SK-N-MC (cell line): ENCODE measurements at regions not wholly inside any gene's neighbourhood (a gene's known extent, or its start where the extent isn't known, plus 50 kb on each side); places are given as distances from the start of the nearest gene placed in this dataset.

Experiments
- DNase-seq: peaks from one replicate; pipeline ENCODE4 v3.0.0-alpha.2; 2011; ENCODE audit warnings: low read depth, low spot score
- H3K27ac ChIP-seq: fragments of 200-600 bp; sonication (generic); 2 replicates; pipeline ENCODE4 v1.5.1; 2016; ENCODE audit warnings: mixed run types
- H3K36me3 ChIP-seq: fragments of 200-600 bp; sonication (generic); 2 replicates; pipeline ENCODE4 v1.6.1; 2017; ENCODE audit warnings: antibody characterized with exemption, low read length, mixed read lengths; ENCODE audit not compliant: insufficient read depth
- H3K4me3 ChIP-seq: fragments of 200-600 bp; sonication (generic); 2 replicates; pipeline ENCODE4 v1.5.1; 2016
- H3K9ac ChIP-seq: fragments of 200-600 bp; sonication (generic); 2 replicates; pipeline ENCODE4 v1.8.0; 2017; ENCODE audit warnings: mixed run types, mixed read lengths; ENCODE audit not compliant: insufficient read length
- H3K9me3 ChIP-seq: fragments of 200-600 bp; sonication (generic); 2 replicates; pipeline ENCODE4 v1.6.1; 2017; ENCODE audit warnings: low read depth, mild to moderate bottlenecking, antibody characterized with exemption, low read length, moderate library complexity, mixed read lengths
- EZH2 ChIP-seq: fragments of 200-600 bp; sonication (generic); IDR thresholded peaks from one replicate; pipeline ENCODE4 v1.6.1; 2017; ENCODE audit warnings: antibody characterized with exemption
- FOXP2 ChIP-seq: optimal IDR thresholded peaks from 2 replicates; pipeline ENCODE3; 2011; ENCODE audit warnings: mild to moderate bottlenecking, moderate library complexity; ENCODE audit not compliant: insufficient read depth; ENCODE audit errors: extremely low read length, control extremely low read depth
- POLR2AphosphoS5 ChIP-seq: IDR thresholded peaks from 2 replicates; pipeline ENCODE4 v1.6.1; 2012; ENCODE audit warnings: mild to moderate bottlenecking, low read depth, low read length, borderline replicate concordance

DNA sequence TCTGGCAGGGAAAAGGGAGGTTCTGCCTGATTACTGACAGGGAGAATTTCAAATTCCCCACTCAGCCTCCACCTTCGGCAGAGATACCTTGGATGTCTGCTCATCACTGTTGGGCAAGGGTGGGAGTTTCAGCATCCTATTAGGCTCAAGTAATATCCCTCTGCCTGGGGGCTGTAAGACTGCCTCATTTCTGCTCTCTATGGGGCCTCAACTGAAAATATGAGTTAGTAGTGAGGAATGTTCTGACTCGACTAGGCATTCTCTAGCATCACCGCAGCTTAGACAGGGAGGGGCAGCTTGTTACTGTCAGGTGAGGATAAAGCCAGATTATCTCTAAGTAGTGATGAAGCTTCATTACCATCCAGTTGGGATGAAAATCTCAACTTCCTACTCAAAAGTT is 87.7 kb upstream of the LRP1B start:
- Histone ChIP-seq H3K36me3 (no peaks in the 10 kb centered on the region), H3K4me3 (no peak overlapping the region), H3K9me3 (no peaks in the 10 kb centered on the region; the same call in 1 of the 2 replicates), H3K9ac (no peak overlapping the region), H3K27ac (no peak overlapping the region)
- DNase-seq = no peak
- TF ChIP-seq FOXP2 (no peak), POLR2AphosphoS5 (no peak), EZH2 (no peak)

GRCh38 chr2:142217804-142218203 is 87.0 kb upstream of the LRP1B start:
- TF ChIP-seq EZH2 (no peak), FOXP2 (no peak)
- DNase-seq = no peak
- Histone ChIP-seq H3K9ac (no peak overlapping the region), H3K36me3 (no peaks in the 10 kb centered on the region), H3K27ac (no peak overlapping the region), H3K4me3 (no peak overlapping the region), H3K9me3 (no peaks in the 10 kb centered on the region; the same call in 1 of the 2 replicates)

DNA sequence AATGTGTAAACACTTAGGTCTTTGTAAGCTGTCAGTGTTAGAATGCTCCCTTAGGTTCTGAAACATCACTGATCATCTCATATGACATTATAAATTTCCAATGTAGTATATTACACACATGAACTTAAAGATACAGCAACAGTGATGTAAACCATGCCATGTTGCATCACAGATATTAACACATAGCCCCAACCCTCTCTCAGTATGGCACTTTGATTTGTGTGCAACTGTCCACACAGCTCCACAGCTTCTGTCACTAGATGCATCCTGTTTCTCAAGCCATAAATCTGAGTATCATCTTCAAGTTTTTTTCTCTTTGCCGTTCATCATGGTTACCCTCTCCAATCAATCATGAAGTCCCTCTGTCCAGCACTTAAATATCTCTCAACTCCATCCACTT is 69.2 kb upstream of the LRP1B start:
- Histone ChIP-seq H3K36me3 (no peaks in the 10 kb centered on the region), H3K4me3 (no peak overlapping the region), H3K27ac (no peak overlapping the region), H3K9me3 (no peaks in the 10 kb centered on the region), H3K9ac (no peak overlapping the region)
- DNase-seq = no peak
- no peak for TF ChIP-seq FOXP2
- no peak for TF ChIP-seq EZH2
- TF ChIP-seq POLR2AphosphoS5 = no peak

GRCh38 chr2:142199073-142199472 is 68.3 kb upstream of the LRP1B start:
- no peak overlapping the region for H3K9ac ChIP-seq
- TF ChIP-seq FOXP2 (no peak), EZH2 (no peak), POLR2AphosphoS5 (no peak)
- no peaks in the 10 kb centered on the region for H3K36me3 ChIP-seq
- DNase-seq = no peak
- H3K9me3 ChIP-seq = no peaks in the 10 kb centered on the region
- no peak overlapping the region for H3K27ac ChIP-seq
- H3K4me3 ChIP-seq = no peak overlapping the region

GRCh38 chr2:142190805-142191204 is 60.0 kb upstream of the LRP1B start:
- Histone ChIP-seq H3K9ac (no peak overlapping the region), H3K4me3 (no peak overlapping the region), H3K27ac (no peak overlapping the region), H3K36me3 (no peaks in the 10 kb centered on the region), H3K9me3 (no peaks in the 10 kb centered on the region)
- DNase-seq = no peak
- TF ChIP-seq EZH2 = no peak
- TF ChIP-seq FOXP2 = no peak
- no peak for TF ChIP-seq POLR2AphosphoS5

- no peak overlapping the region for H3K27ac ChIP-seq
- no peak for DNase-seq
- H3K9me3 ChIP-seq = no peaks in the 10 kb centered on the region
- H3K4me3 ChIP-seq = no peak overlapping the region
- no peak for TF ChIP-seq POLR2AphosphoS5
- TF ChIP-seq EZH2 = no peak
- TF ChIP-seq FOXP2 = no peak
- no peak overlapping the region for H3K9ac ChIP-seq
- no peaks in the 10 kb centered on the region for H3K36me3 ChIP-seq
These were observed 58.7 kb upstream of the LRP1B start for GRCh38 chr2:142189501-142189900.

DNA sequence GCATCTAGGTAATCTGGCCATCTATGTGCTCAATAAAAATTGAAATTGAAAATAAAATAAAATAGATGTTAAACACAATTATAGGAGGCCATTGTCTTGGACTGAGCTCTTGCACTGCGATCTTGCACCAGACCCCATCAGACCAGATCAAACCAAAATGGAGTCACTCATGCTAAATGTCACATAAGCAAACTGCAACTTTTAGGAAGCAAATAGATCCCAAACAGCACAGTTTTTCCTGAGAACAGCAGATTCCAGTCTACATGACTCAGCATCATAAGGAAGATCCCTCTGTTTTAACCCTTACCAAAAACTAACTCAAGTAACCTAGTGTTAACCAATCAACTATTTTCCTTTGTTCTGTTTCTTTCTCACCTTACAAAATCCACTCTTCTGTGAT is 57.7 kb upstream of the LRP1B start:
- Histone ChIP-seq H3K9me3 (no peaks in the 10 kb centered on the region), H3K36me3 (no peaks in the 10 kb centered on the region), H3K27ac (no peak overlapping the region), H3K4me3 (no peak overlapping the region), H3K9ac (no peak overlapping the region)
- no peak for TF ChIP-seq EZH2
- TF ChIP-seq POLR2AphosphoS5 = no peak
- TF ChIP-seq FOXP2 = no peak
- DNase-seq = no peak

GRCh38 chr2:142180820-142181533 is 50.2 kb upstream of the LRP1B start:
- Histone ChIP-seq H3K27ac (no peak overlapping the region), H3K4me3 (no peak overlapping the region), H3K9ac (no peak overlapping the region), H3K9me3 (no peaks in the 10 kb centered on the region), H3K36me3 (no peaks in the 10 kb centered on the region)
- no peak for DNase-seq
- TF ChIP-seq EZH2 = no peak
- no peak for TF ChIP-seq POLR2AphosphoS5
- no peak for TF ChIP-seq FOXP2
